ENCODE measurements at regions not wholly inside any gene's neighbourhood (a gene's known extent, or its start where the extent isn't known, plus 50 kb on each side); places are given as distances from the start of the nearest gene placed in this dataset.

DNA sequence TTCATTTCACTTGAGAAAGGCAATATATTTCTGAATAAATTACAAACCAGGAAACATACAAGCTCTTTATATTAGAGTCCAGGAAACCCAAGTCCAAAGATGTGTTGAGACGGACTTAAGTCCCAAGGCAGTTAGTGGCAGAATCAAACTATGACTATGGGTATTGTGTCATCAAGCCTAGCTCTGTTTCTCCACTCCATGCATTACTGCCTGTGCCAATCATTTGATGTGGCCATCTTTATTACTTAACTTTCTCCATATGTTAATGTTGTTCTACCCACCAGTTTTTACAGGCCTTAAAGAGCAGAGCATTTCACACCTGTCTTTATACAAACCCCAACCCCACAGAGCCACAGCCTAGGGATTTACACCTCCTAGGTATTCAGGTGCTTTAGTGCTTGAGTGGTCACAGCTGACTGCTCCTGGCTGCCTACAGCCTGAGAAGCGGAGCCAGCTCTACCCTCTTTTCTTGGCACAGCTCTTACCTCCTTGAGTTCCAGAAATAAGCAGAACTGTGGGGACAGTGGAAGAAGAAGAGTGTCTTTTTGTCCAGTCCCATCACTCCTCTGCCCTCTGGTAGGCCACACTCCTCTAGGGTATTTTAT, 92.1 kb downstream of the DTWD1 start:
- DNase-seq = no peak
- Histone ChIP-seq H3K27me3 (no peaks in the 10 kb centered on the region), H3K9me3 (peaks cover 4 to 28% (median 22%) of the 10 kb centered on the region in 4 donors), H3K27ac (no peak overlapping the region), H3K4me3 (no peak overlapping the region), H3K36me3 (no peaks in the 10 kb centered on the region), H3K4me1 (no peaks in the 10 kb centered on the region)
- intact Hi-C loops (cut with DNase I; ENCODE audit: low total_unique reads) = no loop called here
- 82 to 87% (median 83%) methylated on average over 2 of the region's 2 CpGs for WGBS, 5 donors
- no peak for TF ChIP-seq EP300 (IDR thresholded peaks at IDR 0.05)
- TF ChIP-seq POLR2A (IDR thresholded peaks at IDR 0.05) = no peak
- TF ChIP-seq, protein P1, sequence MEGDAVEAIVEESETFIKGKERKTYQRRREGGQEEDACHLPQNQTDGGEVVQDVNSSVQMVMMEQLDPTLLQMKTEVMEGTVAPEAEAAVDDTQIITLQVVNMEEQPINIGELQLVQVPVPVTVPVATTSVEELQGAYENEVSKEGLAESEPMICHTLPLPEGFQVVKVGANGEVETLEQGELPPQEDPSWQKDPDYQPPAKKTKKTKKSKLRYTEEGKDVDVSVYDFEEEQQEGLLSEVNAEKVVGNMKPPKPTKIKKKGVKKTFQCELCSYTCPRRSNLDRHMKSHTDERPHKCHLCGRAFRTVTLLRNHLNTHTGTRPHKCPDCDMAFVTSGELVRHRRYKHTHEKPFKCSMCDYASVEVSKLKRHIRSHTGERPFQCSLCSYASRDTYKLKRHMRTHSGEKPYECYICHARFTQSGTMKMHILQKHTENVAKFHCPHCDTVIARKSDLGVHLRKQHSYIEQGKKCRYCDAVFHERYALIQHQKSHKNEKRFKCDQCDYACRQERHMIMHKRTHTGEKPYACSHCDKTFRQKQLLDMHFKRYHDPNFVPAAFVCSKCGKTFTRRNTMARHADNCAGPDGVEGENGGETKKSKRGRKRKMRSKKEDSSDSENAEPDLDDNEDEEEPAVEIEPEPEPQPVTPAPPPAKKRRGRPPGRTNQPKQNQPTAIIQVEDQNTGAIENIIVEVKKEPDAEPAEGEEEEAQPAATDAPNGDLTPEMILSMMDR (IDR thresholded peaks at IDR 0.05) = no peak
- no peak for TF ChIP-seq POLR2AphosphoS5 (IDR thresholded peaks at IDR 0.05)

DNA sequence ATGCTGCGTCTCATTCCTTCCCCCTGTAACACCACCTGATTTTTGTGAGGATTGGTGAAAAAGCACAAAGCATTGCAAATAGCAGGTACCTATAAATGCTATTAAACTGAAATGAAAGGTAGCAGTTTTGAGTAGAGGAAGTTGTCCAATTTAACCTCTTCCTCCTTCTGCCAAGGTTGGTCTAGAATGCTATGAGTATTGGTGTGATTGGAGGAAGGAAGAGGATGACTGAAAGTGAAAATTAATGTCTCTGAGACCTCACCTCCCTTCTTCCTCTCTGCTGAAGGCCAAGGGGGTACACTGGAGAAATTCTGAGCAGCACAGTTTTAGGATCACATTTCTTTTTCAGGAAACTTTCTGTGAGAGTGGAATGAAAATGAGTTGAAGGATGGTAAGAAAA, 94.4 kb downstream of the DTWD1 start:
- H3K4me3 ChIP-seq = no peak overlapping the region
- 79 to 96% (median 92%) methylated on average over 1 of the region's 1 CpG for WGBS, 5 donors
- peaks cover 0 to 4% (median 0%) of the 10 kb centered on the region in 4 donors for H3K4me1 ChIP-seq
- H3K27me3 ChIP-seq = no peaks in the 10 kb centered on the region
- intact Hi-C loops (cut with DNase I; ENCODE audit: low total_unique reads) = no loop called here
- peaks cover 4 to 11% (median 9%) of the 10 kb centered on the region in 4 donors for H3K9me3 ChIP-seq
- no peaks in the 10 kb centered on the region for H3K36me3 ChIP-seq
- H3K27ac ChIP-seq = no peak overlapping the region
- DNase-seq = no peak
- TF ChIP-seq, protein P1 (IDR thresholded peaks at IDR 0.05) = no peak

DNA sequence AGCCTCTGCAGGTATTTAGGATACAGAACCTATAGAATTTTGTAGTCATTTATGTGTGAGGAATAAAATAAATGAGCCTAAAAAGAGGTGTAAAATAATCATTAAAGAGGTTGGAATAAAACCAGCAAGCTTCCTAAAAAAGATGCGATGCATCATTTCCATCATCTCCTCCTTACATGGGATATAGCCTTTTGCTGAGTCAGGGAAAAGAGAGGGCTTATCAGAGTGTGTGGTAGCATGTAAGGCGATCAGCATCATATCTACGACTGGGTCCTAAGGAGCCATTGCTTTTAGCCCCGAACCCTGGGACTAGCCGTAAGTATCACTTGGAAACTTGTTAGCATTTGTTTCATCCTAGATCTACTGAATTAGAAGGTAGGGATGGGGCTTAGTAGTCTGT, 94.9 kb downstream of the DTWD1 start:
- Histone ChIP-seq H3K9me3 (peaks cover 1 to 6% (median 4%) of the 10 kb centered on the region in 4 donors), H3K27ac (no peak overlapping the region), H3K4me3 (no peak overlapping the region), H3K27me3 (no peaks in the 10 kb centered on the region), H3K36me3 (no peaks in the 10 kb centered on the region), H3K4me1 (peaks cover 0 to 4% (median 0%) of the 10 kb centered on the region in 4 donors)
- intact Hi-C loops (cut with DNase I; ENCODE audit: low total_unique reads) = no loop called here
- TF ChIP-seq POLR2A (IDR thresholded peaks at IDR 0.05) = no peak
- no peak for TF ChIP-seq POLR2AphosphoS5 (IDR thresholded peaks at IDR 0.05)
- TF ChIP-seq, protein P1 (IDR thresholded peaks at IDR 0.05) = no peak
- no peak for TF ChIP-seq EP300 (IDR thresholded peaks at IDR 0.05)
- 78 to 95% (median 84%) methylated on average over 5 of the region's 5 CpGs for WGBS, 5 donors
- DNase-seq = no peak

DNA sequence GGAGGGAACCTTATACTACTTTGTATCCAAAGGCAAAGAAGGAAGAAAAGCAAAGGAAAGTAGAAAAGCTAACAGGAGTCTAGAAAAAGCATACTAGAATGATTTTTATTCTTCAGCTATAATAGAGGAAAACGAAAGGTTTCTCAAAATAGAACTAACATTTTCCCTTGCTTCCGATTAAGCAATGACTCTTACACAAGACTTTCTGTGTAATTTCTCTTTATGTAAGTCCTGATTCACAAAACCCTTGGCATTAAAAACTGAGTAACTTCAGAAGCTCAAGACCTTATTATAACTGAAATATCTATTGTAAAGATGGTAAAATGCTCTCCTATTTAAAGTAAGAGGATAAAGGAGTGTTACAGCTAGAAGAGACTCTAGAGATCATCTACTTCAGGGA, 97.4 kb downstream of the DTWD1 start:
- intact Hi-C loops (cut with DNase I; ENCODE audit: low total_unique reads) = no loop called here
- Histone ChIP-seq H3K9me3 (no peaks in the 10 kb centered on the region), H3K4me1 (peaks cover 0 to 4% (median 0%) of the 10 kb centered on the region in 4 donors), H3K27ac (peak overlapping the region in 4 of 5 donors; percentile 17 to 77 (median 50)), H3K36me3 (no peaks in the 10 kb centered on the region), H3K27me3 (no peaks in the 10 kb centered on the region), H3K4me3 (no peak overlapping the region)
- 53 to 74% (median 61%) methylated on average over 2 of the region's 2 CpGs for WGBS, 5 donors
- DNase-seq = no peak
- TF ChIP-seq POLR2AphosphoS5 (IDR thresholded peaks at IDR 0.05) (peak in 1 of 3 donors; percentile 27), EP300 (IDR thresholded peaks at IDR 0.05) (no peak)

DNA sequence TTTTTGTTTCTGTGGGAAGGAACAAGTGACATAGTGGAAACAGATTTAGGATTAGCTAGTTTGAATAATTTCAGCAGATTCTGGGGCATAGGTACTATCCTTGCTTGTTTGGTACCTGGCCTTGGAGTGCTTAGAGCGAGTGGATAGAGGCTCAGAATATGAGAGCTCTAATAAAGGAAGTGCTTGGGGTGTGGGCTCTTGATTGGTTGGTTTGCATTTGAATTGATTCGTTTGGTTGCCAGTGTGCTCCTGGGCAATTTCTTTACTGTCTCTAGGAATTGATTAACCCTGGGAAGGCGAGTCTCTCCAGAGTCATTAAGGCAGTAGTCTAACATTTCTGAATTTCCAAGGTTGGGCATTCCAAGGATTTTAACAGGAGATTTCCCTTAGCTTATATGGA, 98.0 kb downstream of the DTWD1 start:
- H3K27me3 ChIP-seq = no peaks in the 10 kb centered on the region
- DNase-seq = no peak
- H3K9me3 ChIP-seq = no peaks in the 10 kb centered on the region
- intact Hi-C loops (cut with DNase I; ENCODE audit: low total_unique reads) = no loop called here
- peak overlapping the region in 2 of 5 donors; percentile 60 to 77 for H3K27ac ChIP-seq
- peaks cover 0 to 4% (median 0%) of the 10 kb centered on the region in 4 donors for H3K4me1 ChIP-seq
- 70 to 79% (median 73%) methylated on average over 3 of the region's 3 CpGs for WGBS, 5 donors
- no peak for TF ChIP-seq POLR2AphosphoS5 (IDR thresholded peaks at IDR 0.05)
- TF ChIP-seq POLR2A (IDR thresholded peaks at IDR 0.05) = no peak
- no peaks in the 10 kb centered on the region for H3K36me3 ChIP-seq
- no peak overlapping the region for H3K4me3 ChIP-seq

Data from stomach (tissue), 8 donors.